HepG2 (cell line): ENCODE measurements at regions not wholly inside any gene's neighbourhood (a gene's known extent, or its start where the extent isn't known, plus 50 kb on each side); places are given as distances from the start of the nearest gene placed in this dataset.

Experiments
- AHDC1 ChIP-seq: sonication (generic); formaldehyde crosslinking; IDR thresholded peaks from 2 replicates; pipeline ENCODE4 v1.5.1; 2020; ENCODE audit warnings: mild to moderate bottlenecking, missing genetic modification reagents, borderline replicate concordance
- CEBPG ChIP-seq: IDR thresholded peaks from 2 replicates; pipeline ENCODE4 v1.6.1; 2016
- CENPX ChIP-seq: sonication (generic); formaldehyde crosslinking; IDR thresholded peaks from 2 replicates; pipeline ENCODE4 v1.9.0; 2021; ENCODE audit warnings: mild to moderate bottlenecking, missing genetic modification reagents, moderate library complexity
- FOXJ3 ChIP-seq: sonication (generic); formaldehyde crosslinking; IDR thresholded peaks from 2 replicates; pipeline ENCODE4 v1.4.0; 2020; ENCODE audit warnings: missing genetic modification reagents, mild to moderate bottlenecking, borderline replicate concordance
- HNF4A ChIP-seq: sonication (generic); formaldehyde crosslinking; IDR thresholded peaks from 2 replicates; pipeline ENCODE4 v1.4.0; 2020; ENCODE audit warnings: missing genetic modification reagents
- MED1 ChIP-seq: sonication (generic); formaldehyde crosslinking; IDR thresholded peaks from 2 replicates; pipeline ENCODE4 v1.4.0; 2020; ENCODE audit warnings: missing genetic modification reagents
- MED8 ChIP-seq: sonication (generic); formaldehyde crosslinking; IDR thresholded peaks from 2 replicates; pipeline ENCODE4 v1.8.1; 2023; ENCODE audit warnings: mild to moderate bottlenecking, missing genetic modification reagents; ENCODE audit not compliant: insufficient replicate concordance
- POLR2A ChIP-seq, 2 experiments: IDR thresholded peaks; 2 replicates each; pipeline ENCODE4 v1.6.1; 2011; ENCODE audit warnings: low read depth in 2 of 2, low read length in 2 of 2, mild to moderate bottlenecking in 1 of 2, moderate library complexity in 1 of 2; ENCODE audit not compliant: insufficient read depth in 1 of 2
- SOX13 ChIP-seq, 3 experiments: fragments of 450-650 bp in 1 of 3; sonication (generic) in 1 of 3; formaldehyde crosslinking in 1 of 3; IDR thresholded peaks in 2 of 3; conservative IDR thresholded peaks in 1 of 3; 2 replicates each; pipeline versions ENCODE4 v1.5.0 to v1.6.1; 2016 to 2020; ENCODE audit warnings: antibody characterized with exemption in 1 of 3, mild to moderate bottlenecking in 1 of 3, missing compliant biosample characterization in 1 of 3, missing genetic modification reagents in 1 of 3, moderate library complexity in 1 of 3
- SYNCRIP ChIP-seq: fragments of 200-400 bp; formaldehyde crosslinking; IDR thresholded peaks from 2 replicates; pipeline ENCODE4 v1.6.1; 2018; ENCODE audit warnings: mild to moderate bottlenecking, low read depth, low read length; ENCODE audit not compliant: insufficient read depth
- TEAD3 ChIP-seq: optimal IDR thresholded peaks from 2 replicates; pipeline ENCODE3; 2016; ENCODE audit warnings: borderline replicate concordance
- THRA ChIP-seq: sonication (generic); formaldehyde crosslinking; IDR thresholded peaks from 2 replicates; pipeline ENCODE4 v1.4.0; 2020; ENCODE audit warnings: missing genetic modification reagents, borderline replicate concordance
- USF2 ChIP-seq, 2 experiments: sonication (generic) in 1 of 2; formaldehyde crosslinking in 1 of 2; IDR thresholded peaks; 2 replicates each; pipeline versions ENCODE4 v1.5.1 to v1.6.1; 2011 to 2020; ENCODE audit warnings: borderline replicate concordance in 1 of 2, low read depth in 1 of 2, low read length in 1 of 2, mild to moderate bottlenecking in 1 of 2, missing genetic modification reagents in 1 of 2, moderate library complexity in 1 of 2
- ZNF691 ChIP-seq: sonication (generic); formaldehyde crosslinking; IDR thresholded peaks from 2 replicates; pipeline ENCODE4 v1.4.0; 2020; ENCODE audit warnings: missing genetic modification reagents, low read depth, mild to moderate bottlenecking, borderline replicate concordance

- TF ChIP-seq SYNCRIP (no peak), USF2 (IDR thresholded peaks at IDR 0.05; ENCODE audit: low read depth, low read length) (no peak), USF2 (CRISPR knock-in tag; IDR thresholded peaks at IDR 0.05; ENCODE audit: borderline replicate concordance) (no peak), THRA (CRISPR knock-in tag) (0 out of 2 replicates have a peak, but pooled peaks have one; percentile 39), MED8 (CRISPR knock-in tag) (no peak), ZNF691 (CRISPR knock-in tag) (no peak), HNF4A (CRISPR knock-in tag) (peak; percentile 77), MED1 (CRISPR knock-in tag) (peak; percentile 41), POLR2A (IDR thresholded peaks at IDR 0.05; ENCODE audit: insufficient read depth in 1 of 2, low read depth in 2 of 2, low read length in 2 of 2) (peak; percentile 37 to 38; a peak in 1 of 4 replicates), FOXJ3 (CRISPR knock-in tag) (0 out of 2 replicates have a peak, but pooled peaks have one; percentile 22), AHDC1 (0 out of 2 replicates have a peak, but pooled peaks have one; percentile 14), CEBPG (CRISPR knock-in tag) (peak; percentile 8; the same call in 1 of the 2 replicates), TEAD3 (peak; percentile 52), SOX13 (IDR thresholded peaks at IDR 0.05) (no peak), SOX13 (CRISPR knock-in tag; conservative IDR thresholded peaks at IDR 0.05 in 1 of 2, IDR thresholded peaks at IDR 0.05 in 1 of 2) (peak in 1 of 2 experiments; percentile 76; a peak in 2 of 4 replicates), CENPX (CRISPR knock-in tag) (no peak)
Observed at GRCh38 chr7:130922206-130923112, 188.5 kb upstream of the KLF14 start (continued).
